AG04450 (cell line): ENCODE measurements at regions not wholly inside any gene's neighbourhood (a gene's known extent, or its start where the extent isn't known, plus 50 kb on each side); places are given as distances from the start of the nearest gene placed in this dataset.

Source experiments
- CTCF ChIA-PET: fragments of 300-600, 350-600 bp; formaldehyde crosslinking; extraction: SDS; loops from one replicate; lab custom pipeline; 2022; ENCODE audit warnings: antibody characterized with exemption, inconsistent platforms; lab: Charles Lee
- POLR2A ChIA-PET: fragments of 350-600 bp; formaldehyde crosslinking; extraction: SDS; loops from one replicate; lab custom pipeline; 2021; ENCODE audit warnings: antibody characterized with exemption, inconsistent platforms; lab: Yijun Ruan, JAX
- DNase-seq: peaks from one replicate; pipeline ENCODE4 v3.0.0-alpha.2; 2011; ENCODE audit warnings: low read depth, low spot score
- H3K27ac ChIP-seq: one replicate; pipeline ENCODE4 v1.5.1; 2012; ENCODE audit warnings: low read depth, low read length, control low read depth
- H3K27me3 ChIP-seq: one replicate; pipeline ENCODE4 v1.6.0; 2012; ENCODE audit warnings: low read length; ENCODE audit not compliant: control insufficient read depth, insufficient read depth
- H3K4me3 ChIP-seq: 2 replicates; pipeline ENCODE4 v1.5.1; 2011; ENCODE audit warnings: mild to moderate bottlenecking, low read depth, low read length, control low read depth
- H3K9me3 ChIP-seq: 2 replicates; pipeline ENCODE4 v1.5.1; 2012; ENCODE audit warnings: low read length; ENCODE audit not compliant: control insufficient read depth, insufficient read depth
- CTCF ChIP-seq: IDR thresholded peaks from 2 replicates; pipeline ENCODE4 v1.5.1; 2011; ENCODE audit warnings: low read depth, low read length, control low read depth, inconsistent platforms

- POLR2A ChIA-PET: no interaction called here
- H3K27me3 ChIP-seq: no peaks in the 10 kb centered on the region
- no peak overlapping the region for H3K4me3 ChIP-seq
- H3K27ac ChIP-seq: no peak overlapping the region
- DNase-seq: no peak
- CTCF ChIA-PET: no interaction called here
- H3K9me3 ChIP-seq: peaks cover 43% of the 10 kb centered on the region
- no peak for TF ChIP-seq CTCF
Measured at GRCh38 chr22:49123621-49124192, 704.0 kb downstream of the BRD1 start.

GRCh38 chr22:49119551-49119952 lies 708.1 kb downstream of the BRD1 start:
- Histone ChIP-seq H3K9me3 (peaks cover 69% of the 10 kb centered on the region), H3K4me3 (no peak overlapping the region), H3K27ac (no peak overlapping the region), H3K27me3 (no peaks in the 10 kb centered on the region)
- DNase-seq: no peak
- TF ChIP-seq CTCF: no peak
- POLR2A ChIA-PET: no interaction called here
- CTCF ChIA-PET: no interaction called here

- H3K9me3 ChIP-seq: peaks cover 73% of the 10 kb centered on the region
- ChIA-PET POLR2A (no interaction called here), CTCF (no interaction called here)
- H3K27me3 ChIP-seq: no peaks in the 10 kb centered on the region
- H3K27ac ChIP-seq: no peak overlapping the region
- no peak overlapping the region for H3K4me3 ChIP-seq
- no peak for DNase-seq
- TF ChIP-seq CTCF: no peak
Measured at GRCh38 chr22:49118065-49118464, 709.6 kb downstream of the BRD1 start.

DNA sequence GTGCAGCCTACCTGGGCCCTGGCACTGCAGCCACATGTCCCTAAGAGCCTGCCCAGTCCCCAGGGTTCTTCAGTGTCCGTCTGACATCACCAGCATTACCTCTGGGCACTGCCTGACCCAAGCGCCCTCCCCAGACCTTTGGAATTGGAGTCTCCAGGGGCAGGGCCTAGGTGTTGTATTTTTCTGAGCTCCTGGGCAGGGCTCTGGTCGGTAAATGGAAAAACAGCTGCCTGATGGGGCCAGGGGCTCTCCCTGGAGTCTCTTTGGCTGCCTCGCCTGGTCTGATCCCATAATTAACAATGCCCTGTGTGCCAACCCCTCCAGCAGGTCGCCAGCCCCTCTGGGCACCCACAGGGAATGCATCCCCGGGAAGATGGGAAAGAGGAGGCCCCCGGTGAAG lies 710.2 kb downstream of the BRD1 start:
- ChIA-PET POLR2A (no interaction called here), CTCF (no interaction called here)
- Histone ChIP-seq H3K27me3 (no peaks in the 10 kb centered on the region), H3K4me3 (no peak overlapping the region), H3K27ac (no peak overlapping the region), H3K9me3 (peaks cover 77% of the 10 kb centered on the region)
- DNase-seq: no peak
- TF ChIP-seq CTCF: no peak

GRCh38 chr22:49116486-49117120 lies 711.1 kb downstream of the BRD1 start:
- H3K9me3 ChIP-seq: peaks cover 86% of the 10 kb centered on the region
- H3K27me3 ChIP-seq: no peaks in the 10 kb centered on the region
- POLR2A ChIA-PET: no interaction called here
- CTCF ChIA-PET: no interaction called here
- no peak overlapping the region for H3K4me3 ChIP-seq
- H3K27ac ChIP-seq: no peak overlapping the region
- DNase-seq: no peak
- no peak for TF ChIP-seq CTCF
